GM12865 (cell line): ENCODE measurements at regions not wholly inside any gene's neighbourhood (a gene's known extent, or its start where the extent isn't known, plus 50 kb on each side); places are given as distances from the start of the nearest gene placed in this dataset.
"Not testable (repeated sequence)": the region's sequence is repeated elsewhere in the genome, so short reads cannot be mapped to it uniquely, and the experiment has no call there.

ENCODE experiments used
- DNase-seq: peaks from one replicate; pipeline ENCODE4 v3.0.0; 2010; ENCODE audit warnings: low read depth
- H3K4me3 ChIP-seq: 2 replicates; pipeline ENCODE4 v1.5.1; 2011; ENCODE audit warnings: mild to moderate bottlenecking, low read depth, low read length, control low read depth
- CTCF ChIP-seq: IDR thresholded peaks from 2 replicates; pipeline ENCODE4 v1.5.1; 2011; ENCODE audit warnings: low read length, control low read depth, low read depth, inconsistent platforms; ENCODE audit not compliant: insufficient read depth; ENCODE audit errors: missing control alignments

- no peak overlapping the region for H3K4me3 ChIP-seq
- DNase-seq, result peak; percentile 41
- no peak for TF ChIP-seq CTCF
Observed at GRCh38 chr16:72645538-72645937, 402.4 kb downstream of the ZFHX3 start.

- H3K4me3 ChIP-seq, result no peak overlapping the region
- DNase-seq, result no peak
- TF ChIP-seq CTCF, result no peak
Observed at GRCh38 chr16:72644911-72645310, 403.0 kb downstream of the ZFHX3 start.

DNA sequence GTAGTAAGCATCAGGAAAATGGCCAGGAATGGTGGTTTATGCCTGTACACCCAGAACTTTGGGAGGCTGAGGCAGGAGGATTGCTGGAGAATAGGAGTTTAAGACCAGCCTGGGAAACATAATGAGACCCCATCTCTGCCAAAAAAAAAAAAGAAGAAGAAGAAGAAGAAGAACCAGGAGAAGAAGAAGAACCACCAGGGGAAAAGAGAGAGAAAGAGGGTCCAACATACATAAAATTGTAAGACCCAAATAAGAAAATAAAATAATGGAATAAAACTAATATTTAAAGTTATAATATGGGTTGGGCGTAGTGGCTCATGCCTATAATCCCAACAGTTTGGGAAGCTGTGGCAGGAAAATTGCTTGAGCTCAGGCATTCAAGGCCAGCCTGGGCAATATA lies 408.4 kb downstream of the ZFHX3 start:
- TF ChIP-seq CTCF, result no peak
- H3K4me3 ChIP-seq, result no peak overlapping the region
- no peak for DNase-seq

DNA sequence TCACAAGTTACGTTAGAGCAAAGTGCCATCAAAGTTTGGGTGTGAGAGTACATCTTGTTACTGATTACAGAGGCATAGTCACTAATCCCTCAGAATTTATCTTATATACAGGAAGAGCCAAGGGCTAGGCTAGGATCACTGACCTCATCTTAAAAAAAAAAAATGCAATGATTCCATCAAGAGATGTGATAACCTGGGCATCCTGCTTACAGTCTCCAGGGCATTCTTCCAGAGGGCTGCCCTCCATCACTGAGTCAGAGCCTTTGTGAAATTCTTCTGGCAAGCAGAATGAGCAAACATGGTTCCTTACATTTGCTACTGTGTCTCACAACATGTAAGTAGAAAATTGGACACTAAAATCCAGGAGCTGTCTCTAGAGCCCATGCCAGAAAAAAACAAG lies 410.6 kb downstream of the ZFHX3 start:
- no peak for DNase-seq
- no peak overlapping the region for H3K4me3 ChIP-seq
- no peak for TF ChIP-seq CTCF

GRCh38 chr16:72635694-72636093 lies 412.2 kb downstream of the ZFHX3 start:
- TF ChIP-seq CTCF, result no peak
- no peak for DNase-seq
- no peak overlapping the region for H3K4me3 ChIP-seq

- H3K4me3 ChIP-seq, result no peak overlapping the region; the same call in 1 of the 2 replicates
- DNase-seq, result peak; percentile 41
- TF ChIP-seq CTCF, result no peak
Observed at GRCh38 chr16:72635104-72635503, 412.8 kb downstream of the ZFHX3 start.

DNA sequence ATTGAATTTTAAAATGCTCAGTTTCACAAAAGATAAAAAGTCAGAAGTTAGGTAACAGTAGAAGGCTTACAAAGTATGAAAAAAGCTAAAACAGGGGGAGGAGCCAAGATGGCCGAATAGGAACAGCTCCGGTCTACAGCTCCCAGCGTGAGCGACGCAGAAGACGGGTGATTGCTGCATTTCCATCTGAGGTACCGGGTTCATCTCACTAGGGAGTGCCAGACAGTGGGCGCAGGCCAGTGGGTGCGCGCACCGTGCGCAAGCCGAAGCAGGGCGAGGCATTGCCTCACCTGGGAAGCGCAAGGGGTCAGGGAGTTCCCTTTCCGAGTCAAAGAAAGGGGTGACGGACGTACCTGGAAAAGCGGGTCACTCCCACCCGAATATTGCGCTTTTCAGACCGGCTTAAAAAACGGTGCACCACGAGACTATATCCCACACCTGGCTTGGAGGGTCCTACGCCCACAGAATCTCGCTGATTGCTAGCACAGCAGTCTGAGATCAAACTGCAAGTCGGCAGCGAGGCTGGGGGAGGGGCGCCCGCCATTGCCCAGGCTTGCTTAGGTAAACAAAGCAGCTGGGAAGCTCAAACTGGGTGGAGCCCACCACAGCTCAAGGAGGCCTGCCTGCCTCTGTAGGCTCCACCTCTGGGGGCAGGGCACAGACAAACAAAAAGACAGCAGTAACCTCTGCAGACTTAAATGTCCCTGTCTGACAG lies 420.6 kb downstream of the ZFHX3 start:
- not testable (repeated sequence) for DNase-seq, H3K4me3 ChIP-seq

- H3K4me3 ChIP-seq, result no peak overlapping the region
- TF ChIP-seq CTCF, result no peak
- DNase-seq, result no peak
Observed at GRCh38 chr16:72626623-72627022, 421.3 kb downstream of the ZFHX3 start.
